ENCODE measurements at regions not wholly inside any gene's neighbourhood (a gene's known extent, or its start where the extent isn't known, plus 50 kb on each side); places are given as distances from the start of the nearest gene placed in this dataset.

GRCh38 chr5:126368239-126368812 lies 54.9 kb upstream of the GRAMD2B start (continued):
- TF ChIP-seq HNF1A (IDR thresholded peaks at IDR 0.05; ENCODE audit: low read depth) (no peak), HNF1A (CRISPR knock-in tag; IDR thresholded peaks at IDR 0.05; ENCODE audit: borderline replicate concordance) (no peak), RARA (CRISPR knock-in tag; IDR thresholded peaks at IDR 0.05) (peak; percentile 93), PITX1 (CRISPR knock-in tag; IDR thresholded peaks at IDR 0.05) (peak; percentile 79), MEF2D (CRISPR knock-in tag; IDR thresholded peaks at IDR 0.05) (peak; percentile 77; the same call in 1 of the 2 replicates), ZNF101 (CRISPR knock-in tag; IDR thresholded peaks at IDR 0.05; ENCODE audit: borderline replicate concordance, low read depth) (no peak), STAG1 (CRISPR knock-in tag; IDR thresholded peaks at IDR 0.05) (no peak), ELF3 (CRISPR knock-in tag; IDR thresholded peaks at IDR 0.05) (no peak), ARID3A (IDR thresholded peaks at IDR 0.05; ENCODE audit: low read depth, low read length) (no peak), RAD21 (CRISPR knock-in tag; IDR thresholded peaks at IDR 0.05) (no peak), NR2F6 (IDR thresholded peaks at IDR 0.05) (peak; percentile 56; the same call in 1 of the 2 replicates), NR2F6 (CRISPR knock-in tag; IDR thresholded peaks at IDR 0.05) (0 out of 2 replicates have a peak, but pooled peaks have one; percentile 10), SOX13 (IDR thresholded peaks at IDR 0.05) (no peak), SOX13 (CRISPR knock-in tag; conservative IDR thresholded peaks at IDR 0.05 in 1 of 2, IDR thresholded peaks at IDR 0.05 in 1 of 2) (peak in 1 of 2 experiments; percentile 42; a peak in 1 of 4 replicates), GABPB1 (CRISPR knock-in tag; IDR thresholded peaks at IDR 0.05) (no peak), NFKBIZ (CRISPR knock-in tag; IDR thresholded peaks at IDR 0.05) (no peak), ARID5B (CRISPR knock-in tag; IDR thresholded peaks at IDR 0.05) (peak; percentile 54), RFX1 (IDR thresholded peaks at IDR 0.05) (no peak), CREB1 (IDR thresholded peaks at IDR 0.05) (peak; percentile 43; the same call in 1 of the 2 replicates), CREB1 (CRISPR knock-in tag; IDR thresholded peaks at IDR 0.05) (no peak)
- TF ChIP-seq, protein P1, sequence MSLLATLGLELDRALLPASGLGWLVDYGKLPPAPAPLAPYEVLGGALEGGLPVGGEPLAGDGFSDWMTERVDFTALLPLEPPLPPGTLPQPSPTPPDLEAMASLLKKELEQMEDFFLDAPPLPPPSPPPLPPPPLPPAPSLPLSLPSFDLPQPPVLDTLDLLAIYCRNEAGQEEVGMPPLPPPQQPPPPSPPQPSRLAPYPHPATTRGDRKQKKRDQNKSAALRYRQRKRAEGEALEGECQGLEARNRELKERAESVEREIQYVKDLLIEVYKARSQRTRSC (CRISPR knock-in tag; IDR thresholded peaks at IDR 0.05; ENCODE audit: low read depth), result no peak

Measured in HepG2 (cell line).